H1 (cell line): ENCODE measurements at regions not wholly inside any gene's neighbourhood (a gene's known extent, or its start where the extent isn't known, plus 50 kb on each side); places are given as distances from the start of the nearest gene placed in this dataset.

Experiments
- CTCF ChIA-PET: fragments of 300-600 bp; sonication (Branson Sonifier 250); formaldehyde crosslinking; loops from one replicate; lab custom pipeline; 2021; ENCODE audit not compliant: partially characterized antibody; lab: Charles Lee
- POLR2A ChIA-PET: fragments of 300-600 bp; sonication (Branson Sonifier 250); formaldehyde crosslinking; loops from one replicate; lab custom pipeline; 2021; ENCODE audit warnings: inconsistent platforms; ENCODE audit not compliant: partially characterized antibody; lab: Charles Lee
- DNase-seq, 2 experiments: peaks; one replicate each; pipeline versions ENCODE4 v3.0.0 to v3.0.0-alpha.2; 2010 to 2022; ENCODE audit warnings: low spot score in 2 of 2, low read depth in 1 of 2, mixed read lengths in 1 of 2
- FAIRE-seq: peaks from 2 replicates; lab custom pipeline; 2011; peaks lifted over from hg19 to GRCh38; lab: Jason Lieb, UNC
- H2AFZ ChIP-seq: 2 replicates; pipeline ENCODE4 v1.8.1; 2012; ENCODE audit warnings: low read length, inconsistent platforms
- H2AK5ac ChIP-seq: 2 replicates; pipeline ENCODE4 v1.6.1; 2013; ENCODE audit warnings: low read depth, low read length
- H2BK120ac ChIP-seq: replicated peaks from 2 replicates; pipeline ENCODE3; 2013; ENCODE audit warnings: low read depth, low read length, inconsistent platforms
- H2BK12ac ChIP-seq: 2 replicates; pipeline ENCODE4 v1.6.1; 2013; ENCODE audit warnings: low read depth, low read length
- H2BK15ac ChIP-seq: 2 replicates; pipeline ENCODE4 v1.6.1; 2013; ENCODE audit warnings: low read length
- H2BK20ac ChIP-seq: 2 replicates; pipeline ENCODE4 v1.6.1; 2013; ENCODE audit warnings: low read length
- H2BK5ac ChIP-seq: 2 replicates; pipeline ENCODE4 v1.6.1; 2013; ENCODE audit warnings: low read depth, low read length
- H3K14ac ChIP-seq: 2 replicates; pipeline ENCODE4 v1.6.1; 2013; ENCODE audit warnings: inconsistent platforms; ENCODE audit not compliant: insufficient read length
- H3K18ac ChIP-seq: 2 replicates; pipeline ENCODE4 v1.6.1; 2013; ENCODE audit warnings: low read length; ENCODE audit errors: extremely low read depth
- H3K23ac ChIP-seq: 2 replicates; pipeline ENCODE4 v1.6.1; 2013; ENCODE audit warnings: inconsistent platforms; ENCODE audit not compliant: insufficient read length
- H3K23me2 ChIP-seq: 2 replicates; pipeline ENCODE4 v1.6.1; 2013; ENCODE audit warnings: low read depth, low read length
- H3K27ac ChIP-seq: 2 replicates; pipeline ENCODE4 v1.6.1; 2011; ENCODE audit warnings: low read depth, low read length, inconsistent platforms
- H3K27me3 ChIP-seq, 4 experiments: replicated peaks in 1 of 4; 1 replicate in 1 of 4; 2 replicates in 3 of 4; pipeline versions ENCODE4 v1.6.1 to v1.8.1; 2011 to 2013; ENCODE audit warnings: low read length in 3 of 4, mild to moderate bottlenecking in 3 of 4, inconsistent platforms in 2 of 4, mixed read lengths in 2 of 4, moderate library complexity in 1 of 4; ENCODE audit not compliant: control insufficient read depth in 3 of 4, insufficient read depth in 3 of 4; ENCODE audit errors: extremely low read depth in 1 of 4
- H3K36me3 ChIP-seq, 4 experiments: 2 replicates each; pipeline versions ENCODE4 v1.6.1 to v1.8.1; 2011 to 2013; ENCODE audit warnings: mild to moderate bottlenecking in 4 of 4, low read length in 3 of 4, moderate library complexity in 2 of 4, control low read depth in 1 of 4, inconsistent platforms in 1 of 4; ENCODE audit not compliant: insufficient read depth in 4 of 4, control insufficient read depth in 2 of 4
- H3K4ac ChIP-seq: replicated peaks from 2 replicates; pipeline ENCODE3; 2013; ENCODE audit warnings: low read length, low read depth, mixed read lengths, inconsistent platforms; ENCODE audit not compliant: insufficient read length
- H3K4me1 ChIP-seq, 4 experiments: replicated peaks in 1 of 4; 1 replicate in 1 of 4; 2 replicates in 3 of 4; pipeline versions ENCODE4 v1.6.1 to v1.8.1; 2011 to 2013; ENCODE audit warnings: low read length in 3 of 4, inconsistent platforms in 2 of 4, mixed read lengths in 1 of 4; ENCODE audit not compliant: insufficient read depth in 4 of 4, control insufficient read depth in 3 of 4
- H3K4me2 ChIP-seq, 2 experiments: 2 replicates each; pipeline versions ENCODE4 v1.6.1 to v1.8.1; 2011 to 2013; ENCODE audit warnings: low read depth in 2 of 2, low read length in 2 of 2, control low read depth in 1 of 2, inconsistent platforms in 1 of 2, mild to moderate bottlenecking in 1 of 2; ENCODE audit not compliant: insufficient read depth in 1 of 2
- H3K4me3 ChIP-seq, 4 experiments: fragments of 200-600, 300-600 bp in 1 of 4; sonication (generic), shearing (Covaris generic), sonication (Bioruptor Twin) in 1 of 4; 2 replicates each; pipeline versions ENCODE4 v1.5.1 to v1.8.1; 2011 to 2016; ENCODE audit warnings: low read length in 4 of 4, low read depth in 3 of 4, control low read depth in 2 of 4, inconsistent platforms in 2 of 4, mild to moderate bottlenecking in 2 of 4, mixed read lengths in 1 of 4, moderate library complexity in 1 of 4; ENCODE audit not compliant: insufficient read depth in 2 of 4; ENCODE audit errors: extremely low read depth in 1 of 4
- H3K56ac ChIP-seq: replicated peaks from 2 replicates; pipeline ENCODE3; 2013; ENCODE audit warnings: low read depth, mild to moderate bottlenecking, mixed read lengths, low read length, inconsistent platforms; ENCODE audit not compliant: insufficient read length
- H3K79me1 ChIP-seq: 2 replicates; pipeline ENCODE4 v1.6.1; 2013; ENCODE audit warnings: low read depth, low read length, control low read depth
- H3K79me2 ChIP-seq, 2 experiments: 2 replicates each; pipeline versions ENCODE4 v1.6.1 to v1.8.1; 2012 to 2013; ENCODE audit warnings: low read length in 2 of 2, mild to moderate bottlenecking in 2 of 2, inconsistent platforms in 1 of 2; ENCODE audit not compliant: insufficient read depth in 2 of 2, control insufficient read depth in 1 of 2
- H3K9ac ChIP-seq, 4 experiments: replicated peaks in 1 of 4; 1 replicate in 1 of 4; 2 replicates in 3 of 4; pipeline versions ENCODE4 v1.6.1 to v1.8.1; 2011 to 2013; ENCODE audit warnings: low read depth in 3 of 4, low read length in 3 of 4, control low read depth in 2 of 4, mild to moderate bottlenecking in 2 of 4, moderate library complexity in 2 of 4, inconsistent platforms in 1 of 4; ENCODE audit errors: extremely low read depth in 1 of 4
- H3K9me3 ChIP-seq, 2 experiments: 2 replicates each; pipeline versions ENCODE4 v1.6.1 to v1.8.1; 2012 to 2013; ENCODE audit warnings: mild to moderate bottlenecking in 2 of 2, moderate library complexity in 2 of 2, control low read depth in 1 of 2, inconsistent platforms in 1 of 2, low read depth in 1 of 2, low read length in 1 of 2, mixed read lengths in 1 of 2; ENCODE audit not compliant: insufficient read depth in 2 of 2
- H4K20me1 ChIP-seq, 2 experiments: replicated peaks in 1 of 2; 2 replicates each; pipeline versions ENCODE3 to v1.8.1; 2011 to 2013; ENCODE audit warnings: inconsistent platforms in 2 of 2, low read length in 2 of 2, mild to moderate bottlenecking in 1 of 2; ENCODE audit not compliant: insufficient read depth in 2 of 2, control insufficient read depth in 1 of 2
- H4K5ac ChIP-seq: 2 replicates; pipeline ENCODE4 v1.6.1; 2013; ENCODE audit warnings: low read length, low read depth, mixed read lengths, inconsistent platforms; ENCODE audit not compliant: insufficient read length
- H4K8ac ChIP-seq: 2 replicates; pipeline ENCODE4 v1.8.0; 2013; ENCODE audit warnings: mild to moderate bottlenecking, moderate library complexity, low read length, inconsistent platforms; ENCODE audit not compliant: insufficient read depth; ENCODE audit errors: extremely low read depth
- H4K91ac ChIP-seq: replicated peaks from 2 replicates; pipeline ENCODE3; 2013; ENCODE audit warnings: low read length, mixed read lengths, inconsistent platforms; ENCODE audit not compliant: insufficient read length
- CREB1 ChIP-seq: IDR thresholded peaks from 2 replicates; pipeline ENCODE4 v1.6.1; 2012; ENCODE audit warnings: inconsistent platforms
- KDM4A ChIP-seq: IDR thresholded peaks from one replicate; pipeline ENCODE4 v1.7.1; 2012; ENCODE audit warnings: low read depth, mild to moderate bottlenecking, moderate library complexity, low read length, inconsistent platforms; ENCODE audit not compliant: severe bottlenecking
- POLR2AphosphoS5 ChIP-seq: IDR thresholded peaks from 2 replicates; pipeline ENCODE4 v1.6.1; 2011; ENCODE audit warnings: low read depth, low read length
- SAP30 ChIP-seq: fragments of 300-600 bp; sonication (generic); IDR thresholded peaks from 2 replicates; pipeline ENCODE4 v1.7.1; 2012; ENCODE audit warnings: low read length, moderate library complexity, mild to moderate bottlenecking, inconsistent platforms; ENCODE audit not compliant: insufficient read depth, insufficient replicate concordance
- SP1 ChIP-seq: IDR thresholded peaks from 2 replicates; pipeline ENCODE4 v1.6.1; 2011; ENCODE audit warnings: low read depth, low read length
- WGBS, 2 experiments: shearing (Covaris generic) in 1 of 2; methylation state at CpG; one replicate each; pipeline versions ENCODE4 v1.1.6 to v1.1.7; 2013 to 2015; ENCODE audit warnings: low lambda C conversion rate in 2 of 2, mixed read lengths in 2 of 2, inconsistent platforms in 1 of 2, low coverage in 1 of 2, missing lambda C conversion rate in 1 of 2; ENCODE audit not compliant: insufficient replicate concordance in 2 of 2, insufficient coverage in 1 of 2, insufficient read length in 1 of 2; ENCODE audit errors: extremely low coverage in 1 of 2, missing lambda C conversion rate in 1 of 2; 5-methylcytosine and 5-hydroxymethylcytosine counted together

DNA sequence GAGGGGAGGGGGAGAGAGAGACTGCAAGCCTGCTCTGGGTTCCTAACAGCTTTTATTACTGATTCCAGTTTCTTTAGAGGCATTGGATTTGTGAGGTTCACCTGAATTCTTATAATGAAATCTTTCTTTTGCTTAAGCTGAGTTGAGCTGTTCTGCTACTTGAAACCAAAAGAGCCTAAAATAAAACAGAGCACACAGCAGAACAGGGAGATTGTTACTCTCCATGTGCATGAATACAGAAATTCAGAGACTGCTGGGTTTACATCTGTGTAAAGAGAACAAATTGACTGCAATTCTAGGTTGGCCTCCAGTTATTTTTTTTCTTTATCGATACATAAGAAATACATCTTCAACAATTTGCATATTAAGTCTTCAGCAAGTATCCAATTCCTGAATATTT is 168.8 kb upstream of the NRIP1 start:
- WGBS, 2 experiments: 76% methylated on average over 1 of the region's 1 CpG; no CpG with 5 or more reads in 1 of the 2 experiments
- Histone ChIP-seq H3K4me1 (no peaks in the 10 kb centered on the region), H2BK5ac (no peak overlapping the region), H2BK120ac (no peak overlapping the region), H4K91ac (no peak overlapping the region), H3K9ac (no peak overlapping the region)
- TF ChIP-seq KDM4A (no peak), SP1 (no peak), POLR2AphosphoS5 (no peak), SAP30 (no peak), CREB1 (no peak)
- TF ChIP-seq, all 59 proteins: peak for 0
- H3K4me3 ChIP-seq: no peak overlapping the region
- no peaks in the 10 kb centered on the region; a peak in 1 of 7 replicates for H3K27me3 ChIP-seq
- no peaks in the 10 kb centered on the region for H3K23me2 ChIP-seq
- no peaks in the 10 kb centered on the region for H3K36me3 ChIP-seq
- no peak overlapping the region for H2BK15ac ChIP-seq
- H3K79me1 ChIP-seq: no peaks in the 10 kb centered on the region
- H2BK20ac ChIP-seq: no peak overlapping the region
- H3K23ac ChIP-seq: no peak overlapping the region
- no peak overlapping the region for H4K8ac ChIP-seq
- no peak overlapping the region for H2AFZ ChIP-seq
- no peak overlapping the region for H2AK5ac ChIP-seq
- H3K9me3 ChIP-seq: no peaks in the 10 kb centered on the region
- no peak overlapping the region for H3K56ac ChIP-seq
- DNase-seq (no peak), FAIRE-seq (no peak)
- ChIA-PET POLR2A (no interaction called here), CTCF (interaction anchor here (1.1 kb wide), 1 partner anchor 359 kb away, joined by 3 read pairs; no protein-coding TSS in a partner anchor)
- H4K5ac ChIP-seq: no peak overlapping the region
- H3K27ac ChIP-seq: no peak overlapping the region
- no peak overlapping the region for H3K14ac ChIP-seq
- H3K4me2 ChIP-seq: no peak overlapping the region
- H3K4ac ChIP-seq: no peak overlapping the region
- no peaks in the 10 kb centered on the region for H4K20me1 ChIP-seq
- no peak overlapping the region for H3K18ac ChIP-seq
- H3K79me2 ChIP-seq: no peaks in the 10 kb centered on the region
- H2BK12ac ChIP-seq: no peak overlapping the region
